Caco-2 (cell line): ENCODE measurements at regions not wholly inside any gene's neighbourhood (a gene's known extent, or its start where the extent isn't known, plus 50 kb on each side); places are given as distances from the start of the nearest gene placed in this dataset.

Experiments
- BruUV-seq: library from RNA; stranded (reverse); fragments of 400-500 nt; replicated peaks from 2 replicates; lab custom pipeline; 2021; lab: Mats Ljungman, UMichigan
- CTCF ChIA-PET: fragments of 300-600 bp; sonication (Branson Sonifier 250); formaldehyde crosslinking; loops from one replicate; lab custom pipeline; 2022; ENCODE audit warnings: antibody characterized with exemption; lab: Charles Lee
- POLR2A ChIA-PET: fragments of 300-600 bp; sonication (Branson Sonifier 250); formaldehyde crosslinking; loops from one replicate; lab custom pipeline; 2022; ENCODE audit warnings: antibody characterized with exemption; lab: Charles Lee
- DNase-seq, 2 experiments: peaks; one replicate each; pipeline versions ENCODE4 v3.0.0 to v3.0.0-alpha.2; 2020 to 2022
- H3K27me3 ChIP-seq: replicated peaks from 2 replicates; pipeline ENCODE4 v1.6.0; 2011; ENCODE audit warnings: low read length; ENCODE audit not compliant: control insufficient read depth, insufficient read depth
- H3K36me3 ChIP-seq: 2 replicates; pipeline ENCODE4 v1.5.1; 2011; ENCODE audit warnings: low read length; ENCODE audit not compliant: control insufficient read depth, insufficient read depth
- H3K4me1 ChIP-seq: fragments of 250-450 bp; sonication (Bioruptor Pico); 2 replicates; pipeline ENCODE4 v1.5.1; 2020; ENCODE audit warnings: mild to moderate bottlenecking
- H3K4me3 ChIP-seq: 2 replicates; pipeline ENCODE4 v1.5.1; 2011; ENCODE audit warnings: low read depth, mild to moderate bottlenecking, control low read depth, low read length
- H3K9me3 ChIP-seq: fragments of 250-450 bp; sonication (Bioruptor Pico); 2 replicates; pipeline ENCODE4 v1.5.1; 2020; ENCODE audit warnings: mild to moderate bottlenecking, moderate library complexity
- H3K27ac Mint-ChIP-seq: one replicate; pipeline ENCODE4 v1.8.0; 2022; ENCODE audit warnings: mixed read lengths; ENCODE audit not compliant: unreplicated experiment
- H3K27me3 Mint-ChIP-seq: one replicate; pipeline ENCODE4 v1.8.0; 2022; ENCODE audit warnings: mixed read lengths; ENCODE audit not compliant: insufficient read depth, unreplicated experiment
- H3K36me3 Mint-ChIP-seq: one replicate; pipeline ENCODE4 v1.8.0; 2022; ENCODE audit warnings: mild to moderate bottlenecking, mixed read lengths; ENCODE audit not compliant: insufficient read depth, unreplicated experiment
- H3K4me1 Mint-ChIP-seq: one replicate; pipeline ENCODE4 v1.8.0; 2022; ENCODE audit warnings: low read depth, mixed read lengths; ENCODE audit not compliant: unreplicated experiment
- H3K4me3 Mint-ChIP-seq: one replicate; pipeline ENCODE4 v1.8.0; 2022; ENCODE audit warnings: mild to moderate bottlenecking, moderate library complexity, mixed read lengths; ENCODE audit not compliant: unreplicated experiment
- H3K9me3 Mint-ChIP-seq: one replicate; pipeline ENCODE4 v1.8.0; 2022; ENCODE audit warnings: mixed read lengths; ENCODE audit not compliant: unreplicated experiment
- CTCF ChIP-seq, 2 experiments: fragments of 200-600 bp in 1 of 2; IDR thresholded peaks; 1 replicate in 1 of 2; 2 replicates in 1 of 2; pipeline versions ENCODE4 v1.5.1 to v1.8.0; 2011 to 2022; ENCODE audit warnings: antibody characterized with exemption in 1 of 2, control low read depth in 1 of 2, inconsistent platforms in 1 of 2, low read depth in 1 of 2, low read length in 1 of 2, mild to moderate bottlenecking in 1 of 2, moderate library complexity in 1 of 2; ENCODE audit not compliant: insufficient read depth in 1 of 2, severe bottlenecking in 1 of 2, unreplicated experiment in 1 of 2
- intact Hi-C: fragments of 100-400 bp; cut with micrococcal nuclease; formaldehyde crosslinking; loops from one replicate; pipeline ENCODE4 v1.10.0; 2022; ENCODE audit not compliant: unreplicated experiment

- peaks cover 12% of the 10 kb centered on the region for H3K4me1 Mint-ChIP-seq
- peaks cover 21% of the 10 kb centered on the region for H3K4me1 ChIP-seq
- intact Hi-C loops: no loop called here
- no peak overlapping the region for H3K4me3 Mint-ChIP-seq
- H3K9me3 ChIP-seq: peaks cover 56% of the 10 kb centered on the region
- peak in 1 of 2 experiments; percentile 44 for DNase-seq
- ChIA-PET CTCF (no interaction called here), POLR2A (no interaction called here)
- peaks cover 65% of the 10 kb centered on the region for H3K9me3 Mint-ChIP-seq
- no peak for TF ChIP-seq CTCF (IDR thresholded peaks at IDR 0.05; ENCODE audit: insufficient read depth in 1 of 2, low read depth in 1 of 2, low read length in 1 of 2, severe bottlenecking in 1 of 2, unreplicated experiment in 1 of 2)
- no peaks in the 10 kb centered on the region for H3K36me3 ChIP-seq
- H3K36me3 Mint-ChIP-seq: peaks cover 6% of the 10 kb centered on the region
- BruUV-seq: no TSS peak
- no peak overlapping the region for H3K4me3 ChIP-seq
- H3K27ac Mint-ChIP-seq: no peak overlapping the region
- no peaks in the 10 kb centered on the region for H3K27me3 ChIP-seq
- H3K27me3 Mint-ChIP-seq: no peaks in the 10 kb centered on the region
Observed at GRCh38 chr16:65773301-65773874, 593.1 kb upstream of the CDH5 start.

GRCh38 chr16:65772134-65772732 lies 594.3 kb upstream of the CDH5 start:
- Histone ChIP-seq H3K36me3 (no peaks in the 10 kb centered on the region), H3K4me3 (no peak overlapping the region), H3K27me3 (no peaks in the 10 kb centered on the region), H3K9me3 (peaks cover 48% of the 10 kb centered on the region), H3K4me1 (peaks cover 21% of the 10 kb centered on the region)
- no peak overlapping the region for H3K4me3 Mint-ChIP-seq
- H3K27me3 Mint-ChIP-seq: no peaks in the 10 kb centered on the region
- BruUV-seq: no TSS peak
- peaks cover 71% of the 10 kb centered on the region for H3K9me3 Mint-ChIP-seq
- POLR2A ChIA-PET: no interaction called here
- H3K27ac Mint-ChIP-seq: no peak overlapping the region
- peaks cover 12% of the 10 kb centered on the region for H3K4me1 Mint-ChIP-seq
- CTCF ChIA-PET: no interaction called here
- no peak for TF ChIP-seq CTCF (IDR thresholded peaks at IDR 0.05; ENCODE audit: insufficient read depth in 1 of 2, low read depth in 1 of 2, low read length in 1 of 2, severe bottlenecking in 1 of 2, unreplicated experiment in 1 of 2)
- peaks cover 6% of the 10 kb centered on the region for H3K36me3 Mint-ChIP-seq
- intact Hi-C loops: no loop called here
- DNase-seq: no peak

- no peak overlapping the region for H3K4me3 Mint-ChIP-seq
Observed at GRCh38 chr16:65771707-65772106, 594.8 kb upstream of the CDH5 start.

More at GRCh38 chr16:65771707-65772106, 594.8 kb upstream of the CDH5 start:
- H3K4me3 ChIP-seq: no peak overlapping the region
- no peak for DNase-seq
- TF ChIP-seq CTCF (IDR thresholded peaks at IDR 0.05; ENCODE audit: insufficient read depth in 1 of 2, low read depth in 1 of 2, low read length in 1 of 2, severe bottlenecking in 1 of 2, unreplicated experiment in 1 of 2): no peak
- no peak overlapping the region for H3K27ac Mint-ChIP-seq
- peaks cover 6% of the 10 kb centered on the region for H3K36me3 Mint-ChIP-seq
- peaks cover 21% of the 10 kb centered on the region for H3K4me1 ChIP-seq
- ChIA-PET POLR2A (no interaction called here), CTCF (no interaction called here)
- BruUV-seq: no TSS peak
- H3K27me3 ChIP-seq: no peaks in the 10 kb centered on the region
- H3K9me3 Mint-ChIP-seq: peaks cover 66% of the 10 kb centered on the region
- intact Hi-C loops: no loop called here
- no peaks in the 10 kb centered on the region for H3K36me3 ChIP-seq
- H3K4me1 Mint-ChIP-seq: peaks cover 12% of the 10 kb centered on the region
- H3K27me3 Mint-ChIP-seq: no peaks in the 10 kb centered on the region
- H3K9me3 ChIP-seq: peaks cover 46% of the 10 kb centered on the region
